ENCODE measurements at regions not wholly inside any gene's neighbourhood (a gene's known extent, or its start where the extent isn't known, plus 50 kb on each side); places are given as distances from the start of the nearest gene placed in this dataset.

GRCh38 chr12:66060163-66060907, 70.2 kb downstream of the LLPH start (continued):
- TF ChIP-seq CHD7 (IDR thresholded peaks at IDR 0.05; ENCODE audit: insufficient replicate concordance, low read length) (no peak), SAP30 (IDR thresholded peaks at IDR 0.05; ENCODE audit: insufficient read depth, insufficient replicate concordance, low read length) (no peak), SP1 (IDR thresholded peaks at IDR 0.05; ENCODE audit: low read depth, low read length) (no peak), RFX5 (IDR thresholded peaks at IDR 0.05; ENCODE audit: borderline replicate concordance, low read depth, low read length) (no peak), BACH1 (IDR thresholded peaks at IDR 0.05; ENCODE audit: low read length) (no peak), POU5F1 (IDR thresholded peaks at IDR 0.05; ENCODE audit: low read depth, low read length) (no peak), TEAD4 (IDR thresholded peaks at IDR 0.05; ENCODE audit: low read depth, low read length) (no peak), RXRA (IDR thresholded peaks at IDR 0.05; ENCODE audit: insufficient read depth, low read depth, low read length) (no peak)
